ENCODE measurements at regions not wholly inside any gene's neighbourhood (a gene's known extent, or its start where the extent isn't known, plus 50 kb on each side); places are given as distances from the start of the nearest gene placed in this dataset.

- Histone ChIP-seq H3K4me1 (ENCODE audit: insufficient read depth, low read length) (peaks cover 4% of the 10 kb centered on the region; the same call in 1 of the 2 replicates), H3K9ac (ENCODE audit: extremely low read depth, insufficient read length, low read length) (no peak overlapping the region), H2BK120ac (ENCODE audit: low read depth, low read length, poor library complexity, severe bottlenecking) (no peak overlapping the region), H2BK5ac (ENCODE audit: insufficient read length, low read length) (no peak overlapping the region), H3K9me3 (ENCODE audit: control insufficient read depth, low read depth, low read length) (no peaks in the 10 kb centered on the region), H3K14ac (ENCODE audit: insufficient read depth, low read length) (no peak overlapping the region), H4K20me1 (ENCODE audit: control insufficient read depth, insufficient read depth, insufficient read length) (no peaks in the 10 kb centered on the region), H3K27ac (ENCODE audit: insufficient read length, low read depth, low read length) (no peak overlapping the region), H2AK5ac (ENCODE audit: insufficient read length, low read length) (no peak overlapping the region), H3K4me2 (ENCODE audit: insufficient read depth, insufficient read length, low read length) (no peak overlapping the region), H3K79me2 (ENCODE audit: insufficient read depth, low read length) (no peaks in the 10 kb centered on the region), H3T11ph (ENCODE audit: low read length) (no peak overlapping the region), H2AFZ (ENCODE audit: low read length) (no peak overlapping the region), H3K23me2 (ENCODE audit: insufficient read length, low read depth, low read length, poor library complexity, severe bottlenecking) (no peaks in the 10 kb centered on the region), H3K56ac (ENCODE audit: insufficient read length, low read depth, low read length) (no peak overlapping the region), H2BK15ac (ENCODE audit: low read depth, low read length) (no peak overlapping the region), H4K91ac (ENCODE audit: insufficient read length, low read depth, low read length) (no peak overlapping the region), H3K23ac (ENCODE audit: insufficient read length, low read depth, low read length) (no peak overlapping the region), H3K4ac (ENCODE audit: low read depth, low read length) (no peak overlapping the region), H4K5ac (ENCODE audit: insufficient read length, low read depth, low read length) (no peak overlapping the region), H4K8ac (replicated peaks; ENCODE audit: insufficient read length, low read depth, low read length) (no peak overlapping the region), H3K18ac (ENCODE audit: insufficient read length, low read depth, low read length) (no peak overlapping the region), H3K27me3 (ENCODE audit: insufficient read depth, low read length) (no peaks in the 10 kb centered on the region), H3K79me1 (ENCODE audit: insufficient read depth, low read depth, low read length, poor library complexity, severe bottlenecking) (no peaks in the 10 kb centered on the region), H2BK20ac (ENCODE audit: low read depth, low read length, poor library complexity, severe bottlenecking) (no peak overlapping the region), H2BK12ac (ENCODE audit: insufficient read length, low read depth, low read length) (no peak overlapping the region)
- H3K9me3 Mint-ChIP-seq, result no peaks in the 10 kb centered on the region
- DNase-seq, result no peak
- H3K36me3 Mint-ChIP-seq (ENCODE audit: insufficient read depth in 1 of 3, low read depth in 3 of 3), result no peaks in the 10 kb centered on the region; a peak in 1 of 7 replicates
- no peak overlapping the region; a peak in 1 of 5 replicates for H3K4me3 Mint-ChIP-seq
- no peak for TF ChIP-seq CTCF (conservative IDR thresholded peaks at IDR 0.05)
- peak overlapping the region in 2 of 3 experiments; percentile 49 to 73; a peak in 4 of 7 replicates for H3K27ac Mint-ChIP-seq
- peaks cover 2% of the 10 kb centered on the region; the same call in 1 of the 2 replicates for H3K27me3 Mint-ChIP-seq (ENCODE audit: low read depth)
- peaks cover 61 to 64% of the 10 kb centered on the region in 2 experiments for H3K4me1 Mint-ChIP-seq
- no CpG with 5 or more reads among the region's 2 CpGs for WGBS (ENCODE audit: extremely low coverage, insufficient read length, low lambda C conversion rate)
Observed at GRCh38 chr13:62510906-62511655, 1095.4 kb upstream of the PCDH20 start.
